H4 (cell line): ENCODE measurements at regions not wholly inside any gene's neighbourhood (a gene's known extent, or its start where the extent isn't known, plus 50 kb on each side); places are given as distances from the start of the nearest gene placed in this dataset.
"Not testable (repeated sequence)": the region's sequence is repeated elsewhere in the genome, so short reads cannot be mapped to it uniquely, and the experiment has no call there.

Experiments used
- DNase-seq: peaks from one replicate; pipeline ENCODE4 v3.0.0-alpha.2; 2015; ENCODE audit warnings: low spot score

- DNase-seq: no peak
These were observed 174.8 kb downstream of the UTP18 start for GRCh38 chr17:51435171-51435552.

- peak; percentile 51 for DNase-seq
These were observed 175.3 kb downstream of the UTP18 start for GRCh38 chr17:51435641-51436091.

GRCh38 chr17:51439395-51440229 lies 179.3 kb downstream of the UTP18 start:
- DNase-seq: no peak

- no peak for DNase-seq
These were observed 181.1 kb downstream of the UTP18 start for GRCh38 chr17:51441431-51441830.

GRCh38 chr17:51442088-51442865 lies 181.9 kb downstream of the UTP18 start:
- DNase-seq: no peak

- DNase-seq: no peak
These were observed 183.3 kb downstream of the UTP18 start for GRCh38 chr17:51443646-51444045.

- DNase-seq: no peak
These were observed 185.6 kb downstream of the UTP18 start for GRCh38 chr17:51445946-51446345.

GRCh38 chr17:51454456-51454978 lies 194.2 kb downstream of the UTP18 start:
- no peak for DNase-seq

- DNase-seq: no peak
These were observed 194.9 kb downstream of the UTP18 start for GRCh38 chr17:51455211-51455610.

- peak; percentile 28 for DNase-seq
These were observed 195.6 kb downstream of the UTP18 start for GRCh38 chr17:51455931-51456330.

GRCh38 chr17:51456942-51457341 lies 196.6 kb downstream of the UTP18 start:
- DNase-seq: no peak

- peak; percentile 48 for DNase-seq
These were observed 201.2 kb downstream of the UTP18 start for GRCh38 chr17:51461578-51462004.

GRCh38 chr17:51463353-51463752 lies 203.0 kb downstream of the UTP18 start:
- no peak for DNase-seq

- no peak for DNase-seq
These were observed 207.0 kb downstream of the UTP18 start for GRCh38 chr17:51467336-51467735.

- no peak for DNase-seq
These were observed 212.4 kb downstream of the UTP18 start for GRCh38 chr17:51472670-51473205.

- DNase-seq: no peak
These were observed 214.4 kb downstream of the UTP18 start for GRCh38 chr17:51474764-51475163.

GRCh38 chr17:51475730-51476129 lies 215.4 kb downstream of the UTP18 start:
- no peak for DNase-seq

- no peak for DNase-seq
These were observed 219.0 kb downstream of the UTP18 start for GRCh38 chr17:51479303-51479702.

- no peak for DNase-seq
These were observed 221.0 kb downstream of the UTP18 start for GRCh38 chr17:51481370-51481769.

- not testable (repeated sequence) for DNase-seq
These were observed 221.9 kb downstream of the UTP18 start for GRCh38 chr17:51482248-51482647.

GRCh38 chr17:51486091-51486490 lies 225.7 kb downstream of the UTP18 start:
- no peak for DNase-seq

GRCh38 chr17:51486885-51487520 lies 226.7 kb downstream of the UTP18 start:
- no peak for DNase-seq
